GM21723 (cell line): ENCODE measurements at regions not wholly inside any gene's neighbourhood (a gene's known extent, or its start where the extent isn't known, plus 50 kb on each side); places are given as distances from the start of the nearest gene placed in this dataset.

Experiments used
- ATAC-seq: cut with Tn5 transposase; IDR thresholded peaks from one replicate; pipeline ENCODE4 v1.9.1; 2021; ENCODE audit warnings: mild to moderate bottlenecking, moderate library complexity; ENCODE audit not compliant: unreplicated experiment

- ATAC-seq: no peak
These were observed 227.6 kb downstream of the LMO4 start for GRCh38 chr1:87556326-87556725.

- ATAC-seq: no peak
These were observed 230.2 kb downstream of the LMO4 start for GRCh38 chr1:87558921-87559320.

GRCh38 chr1:87560137-87560536 lies 231.5 kb downstream of the LMO4 start:
- ATAC-seq: no peak

- ATAC-seq: no peak
These were observed 232.1 kb downstream of the LMO4 start for GRCh38 chr1:87560601-87561360.

GRCh38 chr1:87563211-87563610 lies 234.5 kb downstream of the LMO4 start:
- ATAC-seq: no peak

GRCh38 chr1:87565861-87566260 lies 237.2 kb downstream of the LMO4 start:
- no peak for ATAC-seq

- no peak for ATAC-seq
These were observed 239.3 kb downstream of the LMO4 start for GRCh38 chr1:87568005-87568404.

- ATAC-seq: no peak
These were observed 240.2 kb downstream of the LMO4 start for GRCh38 chr1:87568911-87569310.

GRCh38 chr1:87572008-87572407 lies 243.3 kb downstream of the LMO4 start:
- no peak for ATAC-seq

GRCh38 chr1:87572891-87573290 lies 244.2 kb downstream of the LMO4 start:
- ATAC-seq: no peak

GRCh38 chr1:87575528-87575927 lies 246.8 kb downstream of the LMO4 start:
- ATAC-seq: no peak

- no peak for ATAC-seq
These were observed 249.8 kb downstream of the LMO4 start for GRCh38 chr1:87578464-87578863.

GRCh38 chr1:87583459-87583858 lies 254.8 kb downstream of the LMO4 start:
- no peak for ATAC-seq

- ATAC-seq: no peak
These were observed 255.9 kb downstream of the LMO4 start for GRCh38 chr1:87584586-87584985.

- no peak for ATAC-seq
These were observed 257.8 kb downstream of the LMO4 start for GRCh38 chr1:87586501-87586900.

- peak; percentile 71 for ATAC-seq
These were observed 259.8 kb downstream of the LMO4 start for GRCh38 chr1:87588495-87588894.

GRCh38 chr1:87591492-87591891 lies 262.8 kb downstream of the LMO4 start:
- no peak for ATAC-seq

GRCh38 chr1:87592156-87592555 lies 263.5 kb downstream of the LMO4 start:
- peak; percentile 90 for ATAC-seq

- ATAC-seq: no peak
These were observed 266.2 kb downstream of the LMO4 start for GRCh38 chr1:87594736-87595383.

- ATAC-seq: no peak
These were observed 266.7 kb downstream of the LMO4 start for GRCh38 chr1:87595384-87595781.

- ATAC-seq: no peak
These were observed 269.7 kb downstream of the LMO4 start for GRCh38 chr1:87598429-87598828.

- ATAC-seq: no peak
These were observed 270.9 kb downstream of the LMO4 start for GRCh38 chr1:87599569-87599968.
